T-helper 1 cell treated with Interleukin-12 subunit alpha and Interleukin-12 subunit beta and Interleukin-4 antibody, amounts not matched to agents 30 μg/mL and 1 μg/mL, for 36 hours (primary cell): ENCODE measurements at regions not wholly inside any gene's neighbourhood (a gene's known extent, or its start where the extent isn't known, plus 50 kb on each side); places are given as distances from the start of the nearest gene placed in this dataset.

Experiments
- H3K27ac Mint-ChIP-seq: one replicate; pipeline ENCODE4 v1.8.0; 2021; ENCODE audit warnings: mild to moderate bottlenecking, mixed read lengths
- H3K27me3 Mint-ChIP-seq: one replicate; pipeline ENCODE4 v1.8.0; 2021; ENCODE audit warnings: low read depth, mixed read lengths
- H3K36me3 Mint-ChIP-seq: one replicate; pipeline ENCODE4 v1.8.0; 2021; ENCODE audit warnings: low read depth, mixed read lengths
- H3K4me1 Mint-ChIP-seq: one replicate; pipeline ENCODE4 v1.8.0; 2021; ENCODE audit warnings: low read depth, mixed read lengths
- H3K4me3 Mint-ChIP-seq: one replicate; pipeline ENCODE4 v1.8.0; 2021; ENCODE audit warnings: mild to moderate bottlenecking, moderate library complexity, mixed read lengths
- H3K9me3 Mint-ChIP-seq: one replicate; pipeline ENCODE4 v1.8.0; 2021; ENCODE audit warnings: mixed read lengths

GRCh38 chr13:67725999-67726398 is 495.9 kb upstream of the PCDH9 start:
- Mint-ChIP-seq H3K4me3 (no peak overlapping the region), H3K36me3 (no peaks in the 10 kb centered on the region), H3K27me3 (no peaks in the 10 kb centered on the region), H3K9me3 (peaks cover 46% of the 10 kb centered on the region), H3K27ac (no peak overlapping the region), H3K4me1 (no peaks in the 10 kb centered on the region)

GRCh38 chr13:67713571-67713970 is 483.4 kb upstream of the PCDH9 start:
- Mint-ChIP-seq H3K36me3 (no peaks in the 10 kb centered on the region), H3K9me3 (peaks cover 21% of the 10 kb centered on the region), H3K4me1 (no peaks in the 10 kb centered on the region), H3K27ac (no peak overlapping the region), H3K4me3 (no peak overlapping the region), H3K27me3 (no peaks in the 10 kb centered on the region)

GRCh38 chr13:67696775-67697174 is 466.6 kb upstream of the PCDH9 start:
- Mint-ChIP-seq H3K9me3 (peaks cover 12% of the 10 kb centered on the region), H3K4me1 (no peaks in the 10 kb centered on the region), H3K27me3 (no peaks in the 10 kb centered on the region), H3K36me3 (no peaks in the 10 kb centered on the region), H3K4me3 (no peak overlapping the region), H3K27ac (no peak overlapping the region)

- Mint-ChIP-seq H3K9me3 (peaks cover 4% of the 10 kb centered on the region), H3K4me3 (no peak overlapping the region), H3K27ac (no peak overlapping the region), H3K36me3 (no peaks in the 10 kb centered on the region), H3K27me3 (no peaks in the 10 kb centered on the region), H3K4me1 (no peaks in the 10 kb centered on the region)
Observed at GRCh38 chr13:67664502-67664901, 434.4 kb upstream of the PCDH9 start.

GRCh38 chr13:67662997-67663396 is 432.9 kb upstream of the PCDH9 start:
- Mint-ChIP-seq H3K4me3 (no peak overlapping the region), H3K36me3 (no peaks in the 10 kb centered on the region), H3K9me3 (no peaks in the 10 kb centered on the region), H3K27me3 (no peaks in the 10 kb centered on the region), H3K27ac (no peak overlapping the region), H3K4me1 (no peaks in the 10 kb centered on the region)

GRCh38 chr13:67652887-67653286 is 422.8 kb upstream of the PCDH9 start:
- no peak overlapping the region for H3K4me3 Mint-ChIP-seq
- H3K27me3 Mint-ChIP-seq: no peaks in the 10 kb centered on the region
- H3K27ac Mint-ChIP-seq: no peak overlapping the region
- no peaks in the 10 kb centered on the region for H3K36me3 Mint-ChIP-seq
- H3K4me1 Mint-ChIP-seq: no peaks in the 10 kb centered on the region
- peaks cover 4% of the 10 kb centered on the region for H3K9me3 Mint-ChIP-seq

GRCh38 chr13:67651908-67652465 is 421.9 kb upstream of the PCDH9 start:
- H3K27ac Mint-ChIP-seq: no peak overlapping the region
- H3K36me3 Mint-ChIP-seq: no peaks in the 10 kb centered on the region
- peaks cover 5% of the 10 kb centered on the region for H3K9me3 Mint-ChIP-seq
- no peaks in the 10 kb centered on the region for H3K27me3 Mint-ChIP-seq
- no peaks in the 10 kb centered on the region for H3K4me1 Mint-ChIP-seq
- no peak overlapping the region for H3K4me3 Mint-ChIP-seq

- H3K36me3 Mint-ChIP-seq: no peaks in the 10 kb centered on the region
- H3K27ac Mint-ChIP-seq: no peak overlapping the region
- peaks cover 16% of the 10 kb centered on the region for H3K9me3 Mint-ChIP-seq
- no peak overlapping the region for H3K4me3 Mint-ChIP-seq
- H3K4me1 Mint-ChIP-seq: no peaks in the 10 kb centered on the region
- H3K27me3 Mint-ChIP-seq: no peaks in the 10 kb centered on the region
Observed at GRCh38 chr13:67650471-67650870, 420.3 kb upstream of the PCDH9 start.

GRCh38 chr13:67645874-67646467 is 415.8 kb upstream of the PCDH9 start:
- no peak overlapping the region for H3K27ac Mint-ChIP-seq
- H3K9me3 Mint-ChIP-seq: peaks cover 20% of the 10 kb centered on the region
- H3K27me3 Mint-ChIP-seq: no peaks in the 10 kb centered on the region

GRCh38 chr13:67643516-67644055 is 413.4 kb upstream of the PCDH9 start:
- Mint-ChIP-seq H3K9me3 (peaks cover 27% of the 10 kb centered on the region), H3K4me1 (no peaks in the 10 kb centered on the region), H3K4me3 (no peak overlapping the region), H3K36me3 (no peaks in the 10 kb centered on the region), H3K27me3 (no peaks in the 10 kb centered on the region), H3K27ac (no peak overlapping the region)

More at GRCh38 chr13:67645874-67646467, 415.8 kb upstream of the PCDH9 start:
- Mint-ChIP-seq H3K36me3 (no peaks in the 10 kb centered on the region), H3K4me3 (no peak overlapping the region), H3K4me1 (no peaks in the 10 kb centered on the region)

GRCh38 chr13:67642657-67643056 is 412.5 kb upstream of the PCDH9 start:
- H3K27me3 Mint-ChIP-seq: no peaks in the 10 kb centered on the region
- no peak overlapping the region for H3K4me3 Mint-ChIP-seq
- no peaks in the 10 kb centered on the region for H3K4me1 Mint-ChIP-seq
- H3K36me3 Mint-ChIP-seq: no peaks in the 10 kb centered on the region
- no peak overlapping the region for H3K27ac Mint-ChIP-seq
- peaks cover 27% of the 10 kb centered on the region for H3K9me3 Mint-ChIP-seq

GRCh38 chr13:67635754-67636153 is 405.6 kb upstream of the PCDH9 start:
- peaks cover 9% of the 10 kb centered on the region for H3K9me3 Mint-ChIP-seq
- H3K36me3 Mint-ChIP-seq: no peaks in the 10 kb centered on the region
- no peaks in the 10 kb centered on the region for H3K4me1 Mint-ChIP-seq
- no peak overlapping the region for H3K27ac Mint-ChIP-seq
- no peak overlapping the region for H3K4me3 Mint-ChIP-seq
- H3K27me3 Mint-ChIP-seq: no peaks in the 10 kb centered on the region

GRCh38 chr13:67632590-67632989 is 402.5 kb upstream of the PCDH9 start:
- no peaks in the 10 kb centered on the region for H3K4me1 Mint-ChIP-seq
- H3K36me3 Mint-ChIP-seq: no peaks in the 10 kb centered on the region
- peaks cover 4% of the 10 kb centered on the region for H3K9me3 Mint-ChIP-seq
- H3K27me3 Mint-ChIP-seq: no peaks in the 10 kb centered on the region
- no peak overlapping the region for H3K4me3 Mint-ChIP-seq
- no peak overlapping the region for H3K27ac Mint-ChIP-seq

- no peaks in the 10 kb centered on the region for H3K27me3 Mint-ChIP-seq
- H3K27ac Mint-ChIP-seq: no peak overlapping the region
- no peaks in the 10 kb centered on the region for H3K36me3 Mint-ChIP-seq
- peaks cover 9% of the 10 kb centered on the region for H3K9me3 Mint-ChIP-seq
- no peaks in the 10 kb centered on the region for H3K4me1 Mint-ChIP-seq
- no peak overlapping the region for H3K4me3 Mint-ChIP-seq
Observed at GRCh38 chr13:67630640-67631039, 400.5 kb upstream of the PCDH9 start.

GRCh38 chr13:67623630-67624029 is 393.5 kb upstream of the PCDH9 start:
- Mint-ChIP-seq H3K27me3 (no peaks in the 10 kb centered on the region), H3K36me3 (no peaks in the 10 kb centered on the region), H3K4me3 (no peak overlapping the region), H3K9me3 (peaks cover 14% of the 10 kb centered on the region), H3K27ac (no peak overlapping the region), H3K4me1 (no peaks in the 10 kb centered on the region)
